ENCODE measurements at regions not wholly inside any gene's neighbourhood (a gene's known extent, or its start where the extent isn't known, plus 50 kb on each side); places are given as distances from the start of the nearest gene placed in this dataset.

DNA sequence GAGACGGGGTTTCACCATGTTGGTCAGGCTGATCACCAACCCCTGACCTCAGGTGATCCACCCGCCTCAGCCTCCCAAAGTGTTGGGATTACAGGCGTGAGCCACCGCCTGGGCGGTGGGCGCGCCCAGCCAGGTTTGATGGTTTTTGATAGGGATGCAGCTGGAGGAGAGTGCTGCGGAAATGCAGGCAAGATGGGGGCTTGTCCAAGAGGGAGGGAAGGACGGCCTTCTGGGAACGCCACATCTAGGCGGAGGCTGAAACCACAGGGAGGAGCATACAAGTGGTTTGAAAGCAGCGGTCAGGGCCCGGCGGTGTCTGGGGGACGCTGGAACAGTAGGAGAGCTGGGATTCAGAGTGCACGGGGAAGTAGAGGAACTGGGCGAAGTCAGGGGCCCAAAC lies 134.6 kb downstream of the VRK1 start:
- DNase-seq, result no peak

GRCh38 chr14:96934638-96935330 lies 137.6 kb downstream of the VRK1 start:
- DNase-seq, result no peak

DNA sequence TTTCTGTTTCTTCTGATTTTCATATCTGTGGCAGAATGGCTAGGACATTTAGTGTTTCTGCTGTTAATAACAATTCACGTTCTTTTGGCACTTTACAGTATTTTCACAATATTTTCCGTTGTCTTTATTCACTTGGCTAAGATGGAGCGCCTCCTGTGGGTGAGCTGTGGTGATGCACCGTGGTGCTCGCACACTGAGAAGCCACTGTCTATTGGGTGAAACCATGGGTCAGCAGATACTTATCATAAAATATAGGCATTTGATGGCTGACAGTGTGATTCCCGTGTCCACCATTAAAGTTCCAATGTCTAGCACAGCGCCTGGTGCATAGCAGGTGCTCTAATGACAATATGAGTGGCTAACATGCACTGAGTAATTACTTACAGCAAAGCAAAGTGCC lies 141.8 kb downstream of the VRK1 start:
- no peak for DNase-seq

- DNase-seq, result no peak
Measured at GRCh38 chr14:96940009-96940408, 142.8 kb downstream of the VRK1 start.

DNA sequence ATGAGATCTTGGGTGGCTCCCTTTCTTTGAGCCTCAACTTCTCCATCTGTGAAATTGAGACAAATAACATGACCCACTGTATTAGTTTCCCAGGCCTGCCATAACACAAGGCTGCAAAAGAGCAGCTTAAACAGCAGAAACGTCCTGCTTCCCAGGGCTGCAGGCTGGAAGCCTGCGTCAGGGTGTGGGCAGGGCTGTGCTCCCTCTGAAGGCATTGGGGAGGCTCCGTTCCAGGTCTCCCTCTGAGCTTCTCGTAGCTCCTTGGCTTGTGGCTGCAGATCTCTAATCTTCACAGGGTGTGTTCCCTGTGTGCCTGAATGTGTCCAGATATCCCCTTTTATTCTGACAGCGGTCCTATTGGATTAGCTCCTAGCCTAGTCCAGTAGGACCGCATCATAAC lies 147.1 kb downstream of the VRK1 start:
- DNase-seq, result no peak

DNA sequence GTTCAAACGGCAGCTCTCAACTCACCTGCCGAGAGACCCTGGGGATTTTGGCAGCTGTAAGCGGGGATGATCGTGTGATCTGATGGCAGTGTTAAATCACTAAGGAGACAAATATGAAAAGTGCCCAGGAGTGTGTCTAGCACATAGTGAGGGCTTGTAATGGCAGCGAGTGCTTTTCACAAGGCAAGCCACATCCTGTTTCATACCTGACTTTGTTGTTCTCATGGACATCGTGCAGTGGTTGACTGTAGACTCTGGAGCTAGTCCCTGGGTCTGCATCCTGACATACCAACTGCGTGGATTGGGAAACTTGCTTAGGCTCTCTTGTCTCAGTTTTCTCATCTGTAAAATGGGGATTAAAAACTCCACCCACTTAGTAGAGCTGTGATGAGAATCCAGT lies 148.5 kb downstream of the VRK1 start:
- no peak for DNase-seq

- no peak for DNase-seq
Measured at GRCh38 chr14:96949594-96949993, 152.4 kb downstream of the VRK1 start.

DNA sequence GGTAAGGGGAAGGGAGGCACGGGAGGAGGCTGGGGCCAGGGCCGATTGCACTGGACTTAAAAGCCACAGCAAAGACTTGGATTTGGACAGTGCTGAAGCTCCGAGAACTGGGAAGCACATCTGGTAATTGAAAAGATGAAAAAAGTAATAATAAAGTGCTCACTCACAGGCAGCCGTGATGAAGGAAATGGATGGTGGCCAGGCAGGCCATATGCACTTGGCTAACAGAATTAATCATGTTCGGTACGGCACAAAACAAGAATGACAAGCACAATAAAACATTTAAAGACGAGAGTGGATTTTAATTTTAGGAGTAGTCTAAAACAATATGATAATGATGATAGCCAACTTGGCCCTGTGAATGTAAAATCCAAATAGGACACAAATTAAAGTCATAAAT lies 154.3 kb downstream of the VRK1 start:
- no peak for DNase-seq

DNA sequence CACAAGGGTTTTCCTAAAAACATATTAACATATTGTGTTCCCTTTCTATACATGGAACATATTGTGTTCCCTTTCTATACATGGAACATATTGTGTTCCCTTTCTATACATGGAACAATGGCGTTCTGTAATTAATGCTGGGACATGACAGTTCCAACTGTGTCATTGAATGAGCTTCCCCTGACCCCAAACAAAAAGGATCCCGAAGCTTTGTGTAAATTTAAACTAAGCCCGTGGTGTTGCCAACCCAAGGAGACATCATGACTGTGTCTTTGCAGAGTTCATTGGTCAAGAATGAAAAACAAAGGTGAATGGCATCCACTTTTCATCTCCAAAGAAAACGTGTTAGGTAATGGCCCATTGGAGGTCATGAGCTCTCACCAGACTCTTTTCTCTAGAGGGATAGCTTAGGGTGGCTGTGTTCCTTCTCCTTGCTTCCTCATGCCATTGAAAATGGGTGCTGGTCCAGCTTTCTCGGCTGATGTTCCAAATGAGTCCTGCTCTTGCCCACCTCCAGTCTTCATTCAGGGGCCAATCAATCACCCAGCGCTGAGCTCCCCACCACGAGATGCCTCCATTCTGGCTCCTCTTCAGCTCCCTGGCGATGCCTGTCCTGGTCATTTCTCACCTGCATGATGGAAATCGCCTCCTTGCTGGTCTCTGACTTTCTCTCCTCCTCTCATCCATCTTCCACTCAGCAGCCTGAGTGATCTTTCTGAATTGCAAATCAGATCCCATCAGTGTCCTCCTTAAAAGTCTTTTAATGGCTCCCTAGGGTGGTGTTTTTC lies 156.1 kb downstream of the VRK1 start:
- no peak for DNase-seq

DNA sequence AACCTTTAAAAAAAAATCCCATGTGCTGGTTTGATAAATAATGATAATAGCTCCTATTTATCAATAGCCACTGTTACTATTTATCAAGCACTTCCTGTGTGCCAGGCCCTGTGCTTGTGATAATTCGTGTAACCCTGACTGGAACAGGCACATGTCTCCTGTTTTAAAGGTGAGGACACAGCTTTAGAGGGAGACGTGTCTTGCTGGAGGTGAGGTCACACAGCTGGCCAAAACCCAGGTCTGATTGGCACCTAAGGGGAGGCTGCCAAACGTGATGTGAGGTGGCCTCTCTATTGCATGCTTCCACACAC lies 156.6 kb downstream of the VRK1 start:
- DNase-seq, result no peak

- DNase-seq, result no peak
Measured at GRCh38 chr14:96956464-96957239, 159.5 kb downstream of the VRK1 start.

DNA sequence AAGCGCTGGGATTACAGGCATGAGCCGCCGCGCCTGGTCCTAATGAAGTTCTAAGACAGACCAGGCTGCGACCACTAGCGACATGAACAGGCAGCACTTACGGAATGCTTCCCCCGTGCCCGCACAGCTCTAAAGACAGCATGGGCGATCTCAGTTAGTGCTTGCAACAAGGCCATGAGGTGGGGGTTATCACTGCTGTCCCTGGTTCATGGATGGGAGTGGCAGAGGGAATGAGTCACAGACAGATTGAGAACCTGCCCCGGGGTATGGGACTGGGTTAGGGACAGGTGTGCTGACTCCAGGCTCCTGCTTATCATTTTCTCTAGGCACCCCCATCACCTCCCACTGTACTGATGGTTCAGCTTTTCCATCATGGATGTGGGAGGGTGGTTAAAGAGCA lies 160.9 kb downstream of the VRK1 start:
- no peak for DNase-seq

DNA sequence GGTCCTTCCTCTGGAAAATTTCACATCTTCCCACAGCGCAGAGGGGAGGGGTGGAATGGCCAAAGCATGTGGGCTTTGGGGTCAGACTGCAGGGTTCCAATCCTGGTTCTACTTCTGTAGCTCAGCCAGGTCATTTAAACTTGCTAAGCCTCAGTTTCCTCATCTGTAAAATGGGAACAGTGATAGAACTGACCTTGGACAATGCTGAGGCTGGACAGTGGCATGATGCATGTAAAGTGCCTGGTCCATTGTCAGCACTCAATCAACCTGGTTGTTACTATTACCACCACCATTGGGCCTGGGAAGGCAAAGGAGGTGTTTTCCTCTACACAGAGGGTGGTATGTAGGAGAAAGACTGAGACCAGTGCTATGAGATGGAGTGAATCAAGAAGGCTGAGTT lies 162.8 kb downstream of the VRK1 start:
- no peak for DNase-seq

- no peak for DNase-seq
Measured at GRCh38 chr14:96960598-96961116, 163.5 kb downstream of the VRK1 start.

DNA sequence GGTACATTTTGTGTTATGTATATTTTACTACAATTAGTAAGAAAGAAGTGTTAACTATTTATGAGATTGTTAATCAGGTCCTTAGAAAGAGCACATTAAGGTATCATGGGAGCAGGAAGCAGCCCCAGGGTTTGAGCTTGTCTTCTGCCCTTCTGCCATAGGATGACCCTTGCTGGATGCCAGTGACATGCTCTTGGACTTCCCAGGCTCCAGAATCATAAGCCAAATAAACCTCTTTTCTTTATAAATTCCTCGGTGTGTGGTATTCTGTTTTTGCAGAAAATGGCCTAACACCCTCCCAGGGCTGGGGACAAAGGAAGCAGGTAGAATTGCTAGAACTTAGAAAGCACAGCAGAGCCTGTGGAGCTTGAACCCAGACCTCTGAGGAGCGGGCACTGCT lies 164.7 kb downstream of the VRK1 start:
- no peak for DNase-seq

DNA sequence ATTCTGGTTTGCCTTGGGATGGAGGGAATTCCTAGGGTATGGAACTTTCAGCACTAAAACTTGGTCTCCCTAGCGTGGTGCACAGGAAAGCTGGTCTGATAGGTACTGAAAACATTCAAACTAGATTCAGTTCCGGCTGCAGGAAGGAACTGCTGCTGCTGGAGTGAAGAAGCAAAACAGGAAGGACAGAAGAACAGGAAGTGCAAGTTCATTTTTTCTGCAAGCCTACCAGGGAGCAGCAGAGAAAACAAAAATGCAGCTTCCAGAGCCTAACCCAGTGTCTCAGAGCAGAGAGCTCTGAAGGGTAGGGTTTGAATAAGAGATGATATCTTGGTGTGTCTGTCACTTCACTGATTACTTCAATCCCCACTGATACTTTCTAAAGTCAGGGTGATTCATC lies 165.2 kb downstream of the VRK1 start:
- no peak for DNase-seq

GRCh38 chr14:96964726-96965415 lies 167.7 kb downstream of the VRK1 start:
- no peak for DNase-seq

DNA sequence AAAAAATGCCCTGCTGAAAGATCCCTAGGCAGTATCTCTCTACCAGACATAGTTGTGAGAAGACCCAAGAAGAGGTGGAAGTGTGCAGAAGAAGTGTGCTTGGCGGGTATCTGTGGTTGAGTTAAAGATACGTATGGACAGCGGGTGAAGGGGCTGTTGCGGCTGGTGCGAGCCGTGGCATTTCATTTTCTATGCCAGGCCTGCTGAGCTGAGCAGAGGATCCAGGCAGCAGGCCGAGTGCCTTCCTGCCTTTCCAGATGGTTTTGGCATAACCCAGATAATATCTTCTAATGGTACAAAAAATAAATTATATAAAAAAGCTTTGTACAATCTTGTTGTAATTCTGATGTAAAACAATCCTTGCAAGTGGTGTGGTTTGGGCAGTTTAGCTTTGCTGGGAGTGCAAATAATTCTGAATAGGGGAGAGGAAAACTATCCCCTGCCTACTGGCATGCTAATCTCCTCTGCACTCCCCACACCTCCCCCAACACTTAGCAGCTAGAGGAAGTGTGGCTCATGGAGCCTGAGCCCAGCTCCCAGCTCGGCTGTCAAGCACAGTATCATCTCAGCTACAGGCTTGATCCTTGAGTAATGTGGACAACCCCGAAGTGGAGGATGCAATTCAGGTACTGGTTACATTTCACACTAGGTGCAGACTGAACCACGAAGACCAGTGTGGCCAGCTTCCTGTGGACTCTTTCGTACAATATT lies 168.9 kb downstream of the VRK1 start:
- DNase-seq, result no peak

- DNase-seq, result no peak
Measured at GRCh38 chr14:96975116-96975515, 177.9 kb downstream of the VRK1 start.

GRCh38 chr14:96978525-96979272 lies 181.5 kb downstream of the VRK1 start:
- DNase-seq, result no peak

DNA sequence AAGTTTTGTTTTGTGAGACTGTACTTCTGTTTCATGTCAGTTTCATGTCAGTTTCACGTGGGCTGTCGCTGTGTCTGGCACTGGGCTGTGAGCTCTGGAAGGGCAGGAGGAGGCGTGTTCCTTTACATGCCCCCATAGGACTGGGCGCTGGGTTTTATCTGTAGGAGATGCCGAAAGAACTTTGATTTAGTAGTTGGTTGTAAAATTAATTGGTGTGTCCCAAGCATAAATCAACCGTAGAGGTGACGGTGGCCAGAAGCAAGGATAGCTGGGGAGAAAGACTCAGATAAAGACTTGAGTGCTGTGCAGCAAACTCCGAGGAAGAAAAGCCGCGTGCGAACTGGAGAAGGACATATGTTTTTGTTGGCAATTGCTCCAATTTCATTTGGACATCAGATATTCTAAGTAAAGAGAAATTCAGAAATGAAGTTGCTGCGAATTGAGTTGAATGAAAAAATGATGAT lies 182.5 kb downstream of the VRK1 start:
- no peak for DNase-seq

DNA sequence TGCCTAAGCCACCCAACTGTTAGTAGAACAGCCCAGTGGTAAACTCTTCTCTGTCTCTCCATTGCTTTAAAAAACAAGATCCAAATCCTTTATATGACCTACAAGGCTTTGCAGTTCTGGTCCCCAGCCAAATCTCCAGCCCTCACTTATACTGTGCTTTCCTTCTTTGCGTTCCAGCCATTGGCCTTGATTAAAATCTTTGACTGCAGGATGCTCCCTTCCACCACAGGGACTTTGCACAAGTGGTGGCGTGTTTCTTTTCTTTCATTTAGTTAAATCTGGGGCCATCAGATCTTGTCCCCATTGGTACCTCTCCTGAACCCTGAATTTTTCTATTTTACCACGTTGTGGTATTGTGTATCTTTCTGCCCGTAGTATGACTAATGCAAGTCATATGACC lies 183.7 kb downstream of the VRK1 start:
- DNase-seq, result no peak
